GDM1 (cell line): ENCODE measurements at regions not wholly inside any gene's neighbourhood (a gene's known extent, or its start where the extent isn't known, plus 50 kb on each side); places are given as distances from the start of the nearest gene placed in this dataset.

Source experiments
- DNase-seq: peaks from one replicate; lab custom pipeline; 2025; lab: John Stamatoyannopoulos, UW

GRCh38 chr6:148044261-148044751, 298.3 kb upstream of the SASH1 start:
- no peak for DNase-seq

DNA sequence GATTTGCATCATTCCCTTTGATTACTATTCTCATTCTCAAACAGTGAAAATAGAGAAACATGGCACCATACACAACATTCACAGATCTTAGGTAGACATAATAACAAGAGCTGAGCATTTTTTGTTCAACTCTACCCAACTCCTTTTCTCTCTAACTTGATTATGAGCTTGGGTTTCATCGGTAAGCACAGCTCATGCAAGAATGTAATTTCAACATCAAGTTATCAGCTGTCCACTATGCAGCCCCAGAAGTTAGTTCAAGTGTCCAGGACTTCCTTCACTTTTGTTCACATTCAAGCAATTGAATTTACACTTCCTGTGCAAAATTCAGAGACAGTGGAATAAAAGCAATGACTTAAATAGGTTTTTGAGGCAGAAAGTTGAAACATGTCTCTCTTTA, 297.7 kb upstream of the SASH1 start:
- no peak for DNase-seq

GRCh38 chr6:148053209-148053608, 289.4 kb upstream of the SASH1 start:
- DNase-seq, result no peak

DNA sequence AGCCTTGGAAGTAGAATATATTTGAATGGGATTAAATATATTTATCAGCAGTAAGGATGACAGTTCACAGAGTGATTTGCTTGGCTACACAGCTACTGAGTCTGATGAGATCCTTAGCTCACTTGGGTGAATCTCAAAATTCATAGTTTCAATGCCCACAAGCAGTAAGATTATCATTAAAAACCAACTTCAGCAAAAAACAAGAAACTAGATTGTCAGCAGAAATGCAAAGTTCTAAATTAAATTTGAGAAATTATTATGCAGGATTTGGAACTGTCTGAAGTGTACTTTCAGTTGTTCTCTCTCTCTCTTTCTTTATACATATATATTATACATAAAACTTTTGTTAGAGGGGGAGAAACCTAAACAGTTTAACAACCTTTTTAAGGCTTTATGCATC, 288.8 kb upstream of the SASH1 start:
- no peak for DNase-seq

DNA sequence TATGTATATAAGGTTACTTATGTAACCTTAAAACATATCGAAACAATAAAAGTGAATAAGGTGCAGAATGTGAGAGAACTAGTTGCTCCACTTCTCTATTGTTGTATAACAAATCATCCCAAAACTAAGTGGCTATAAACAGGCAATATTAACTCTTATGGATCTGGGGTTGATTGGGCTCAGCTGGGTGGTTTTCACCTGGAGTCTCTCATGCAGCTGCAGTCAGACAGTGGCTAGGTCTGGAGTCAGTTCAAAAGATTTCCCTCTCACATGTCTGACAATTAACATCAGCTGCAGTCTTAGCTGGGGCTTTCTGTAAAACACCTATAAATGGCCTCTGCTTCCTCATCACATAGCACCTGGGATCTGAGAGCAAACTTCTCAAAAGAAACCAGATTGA, 288.4 kb upstream of the SASH1 start:
- no peak for DNase-seq

DNA sequence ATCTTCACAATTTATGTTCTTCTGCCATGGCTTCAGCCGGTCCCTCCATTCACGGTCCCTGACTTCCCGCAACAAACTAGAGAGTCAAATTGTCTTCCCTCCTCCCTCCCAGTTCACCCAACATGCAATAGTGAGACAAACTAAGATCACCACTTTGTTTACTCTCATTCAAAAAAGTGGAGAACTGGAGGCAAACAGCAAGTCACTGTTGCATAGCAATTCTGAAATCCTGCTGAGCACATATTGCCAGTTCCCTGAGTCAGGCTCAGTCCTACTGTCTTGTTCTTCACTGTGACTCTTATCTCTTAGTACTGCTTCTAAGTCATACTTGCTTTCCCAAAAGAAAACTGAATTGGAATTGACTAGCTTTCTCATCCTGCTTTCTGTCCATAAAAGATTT, 287.2 kb upstream of the SASH1 start:
- no peak for DNase-seq

GRCh38 chr6:148059869-148060268, 282.8 kb upstream of the SASH1 start:
- no peak for DNase-seq

- no peak for DNase-seq
These were observed 278.1 kb upstream of the SASH1 start for GRCh38 chr6:148064406-148065134.

GRCh38 chr6:148068437-148069061, 274.1 kb upstream of the SASH1 start:
- DNase-seq, result no peak

GRCh38 chr6:148069256-148069655, 273.4 kb upstream of the SASH1 start:
- no peak for DNase-seq

DNA sequence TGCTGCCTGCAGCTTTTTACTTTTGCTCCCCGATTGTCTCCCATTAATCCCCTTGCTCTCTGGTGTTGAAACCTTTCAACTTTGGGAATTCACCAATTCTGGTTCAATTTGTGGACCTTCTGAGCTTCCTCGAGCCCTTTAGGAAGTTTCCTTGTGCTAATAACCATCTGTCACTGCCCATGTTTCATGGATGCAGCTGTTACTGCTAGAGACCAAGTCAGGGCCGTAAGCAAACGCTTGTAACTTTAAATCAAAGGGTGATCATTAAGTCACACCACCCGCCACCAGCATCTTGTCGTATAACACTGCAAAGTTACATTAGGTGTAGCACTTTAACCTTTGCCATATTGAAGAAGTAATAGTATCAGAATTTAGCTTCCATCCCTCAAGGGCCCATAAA, 268.3 kb upstream of the SASH1 start:
- DNase-seq, result no peak

- DNase-seq, result no peak
These were observed 267.9 kb upstream of the SASH1 start for GRCh38 chr6:148074738-148075137.

GRCh38 chr6:148075352-148075751, 267.3 kb upstream of the SASH1 start:
- no peak for DNase-seq

GRCh38 chr6:148076051-148076450, 266.6 kb upstream of the SASH1 start:
- no peak for DNase-seq

DNA sequence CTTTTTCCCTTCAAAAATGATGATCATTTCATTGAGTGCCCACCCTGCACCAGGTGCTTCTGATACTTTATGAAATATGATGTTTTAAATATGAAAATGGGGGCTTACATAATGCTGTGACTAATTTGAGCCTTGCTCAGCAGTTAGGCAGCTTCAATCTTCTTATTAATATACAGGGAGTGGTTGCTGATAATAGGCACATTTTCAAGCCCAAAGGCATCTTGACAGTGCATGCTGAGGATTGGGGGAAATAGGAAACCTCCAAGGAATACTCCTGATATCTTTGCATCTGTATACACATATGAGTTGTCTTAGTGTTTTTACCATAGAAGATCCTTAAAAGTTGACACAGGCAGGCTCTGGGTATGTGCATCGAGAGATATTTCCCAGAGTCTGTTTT, 262.3 kb upstream of the SASH1 start:
- no peak for DNase-seq

DNA sequence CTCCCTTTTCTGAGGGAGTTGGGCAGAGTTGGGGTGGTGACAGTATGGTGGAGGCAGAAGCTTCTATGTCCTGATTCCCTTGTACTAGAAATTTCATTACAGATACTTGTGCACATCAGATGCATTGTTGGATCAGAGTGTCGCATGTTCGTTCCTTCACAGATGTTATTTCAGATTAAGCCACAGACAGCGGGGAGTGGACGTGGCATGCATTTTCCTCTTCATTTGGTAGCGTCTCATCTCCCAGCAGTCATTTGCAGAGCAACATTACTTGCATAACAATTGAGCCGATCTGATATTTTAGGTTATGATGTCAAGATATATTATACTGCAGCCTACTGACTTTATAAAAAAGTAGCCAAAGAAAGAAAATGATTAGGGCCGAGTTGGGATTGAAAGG, 261.6 kb upstream of the SASH1 start:
- no peak for DNase-seq

GRCh38 chr6:148082044-148082443, 260.6 kb upstream of the SASH1 start:
- no peak for DNase-seq

GRCh38 chr6:148082696-148083095, 259.9 kb upstream of the SASH1 start:
- no peak for DNase-seq

- DNase-seq, result no peak
These were observed 256.9 kb upstream of the SASH1 start for GRCh38 chr6:148085631-148086331.

DNA sequence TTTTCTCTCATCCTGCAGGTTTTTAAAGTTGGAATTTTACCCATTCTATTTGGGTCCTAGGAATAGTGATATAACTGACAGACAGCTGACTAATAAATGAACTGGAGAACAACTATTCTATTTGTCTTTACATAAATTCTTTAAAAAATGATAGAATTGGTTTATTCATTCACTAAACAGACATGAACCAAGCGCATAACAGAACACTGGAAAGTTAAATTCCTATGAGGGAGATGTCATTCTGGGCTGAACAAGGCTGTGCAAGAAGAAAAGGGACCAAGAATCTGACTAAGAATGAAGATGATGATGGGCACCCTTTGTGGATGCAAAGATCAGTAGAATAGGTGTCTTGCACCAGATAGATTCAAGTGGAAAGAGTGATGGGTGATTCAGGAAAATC, 256.3 kb upstream of the SASH1 start:
- no peak for DNase-seq

DNA sequence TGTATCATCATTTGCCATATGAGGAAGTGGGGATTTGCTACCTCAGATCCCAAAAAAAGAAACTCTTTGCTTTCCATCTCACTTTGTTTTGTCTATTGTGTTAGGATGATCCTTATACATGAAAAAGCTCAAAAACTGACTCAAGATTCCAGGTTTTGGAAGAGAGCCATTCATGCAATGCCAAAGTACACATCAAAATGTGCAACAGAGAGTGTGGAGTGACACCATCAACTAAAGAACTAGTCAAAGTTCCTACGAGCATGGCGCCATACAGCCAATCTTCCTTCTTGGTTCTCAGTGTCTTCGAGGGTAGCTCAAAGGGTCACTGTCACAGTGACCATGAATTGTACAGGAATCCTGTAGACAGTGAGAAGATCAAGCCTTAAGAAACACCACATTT, 255.8 kb upstream of the SASH1 start:
- DNase-seq, result no peak

DNA sequence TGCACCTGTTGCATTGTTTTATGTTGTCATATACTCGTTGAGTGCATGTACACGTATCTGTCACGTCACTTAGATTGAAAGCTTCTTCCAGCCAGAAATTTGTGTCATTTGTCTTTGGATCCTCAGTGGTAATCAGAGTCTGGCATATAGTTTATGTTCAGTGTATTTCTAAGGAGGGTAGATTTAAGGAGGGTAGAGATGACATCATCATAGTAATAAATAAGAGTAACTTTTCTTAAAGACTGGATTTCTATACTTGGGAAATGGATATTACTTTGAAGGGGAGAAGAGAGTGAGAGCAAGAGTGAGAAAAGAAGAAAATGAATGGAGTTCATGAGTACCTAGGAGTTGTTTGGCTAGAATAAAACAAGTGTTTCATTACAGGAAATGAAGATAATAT, 255.0 kb upstream of the SASH1 start:
- DNase-seq, result no peak

- no peak for DNase-seq
These were observed 252.3 kb upstream of the SASH1 start for GRCh38 chr6:148090326-148090725.
